ENCODE measurements at regions not wholly inside any gene's neighbourhood (a gene's known extent, or its start where the extent isn't known, plus 50 kb on each side); places are given as distances from the start of the nearest gene placed in this dataset.

- TF ChIP-seq CTCF (IDR thresholded peaks at IDR 0.05; ENCODE audit: low read depth, low read length, missing control alignments): no peak
- Histone ChIP-seq H3K4me3 (ENCODE audit: low read depth, low read length) (no peak overlapping the region), H3K36me3 (replicated peaks) (no peaks in the 10 kb centered on the region), H3K27me3 (replicated peaks) (no peaks in the 10 kb centered on the region), H3K27ac (no peak overlapping the region)
- in situ Hi-C loops (cut with HindIII; ENCODE audit: low pct_ligation_motif_present, low sequenced_read_pairs): no loop called here
- no peak for DNase-seq
Observed at GRCh38 chr6:167703781-167704180, 122.9 kb upstream of the AFDN start.

GRCh38 chr6:167704396-167704901 lies 122.3 kb upstream of the AFDN start:
- in situ Hi-C loops (cut with HindIII; ENCODE audit: low pct_ligation_motif_present, low sequenced_read_pairs): no loop called here
- TF ChIP-seq CTCF (IDR thresholded peaks at IDR 0.05; ENCODE audit: low read depth, low read length, missing control alignments): no peak
- no peaks in the 10 kb centered on the region for H3K27me3 ChIP-seq (replicated peaks)
- no peak overlapping the region for H3K27ac ChIP-seq
- H3K4me3 ChIP-seq (ENCODE audit: low read depth, low read length): no peak overlapping the region
- no peaks in the 10 kb centered on the region for H3K36me3 ChIP-seq (replicated peaks)
- DNase-seq: no peak

GRCh38 chr6:167705211-167705750 lies 121.4 kb upstream of the AFDN start:
- Histone ChIP-seq H3K27ac (no peak overlapping the region), H3K36me3 (replicated peaks) (no peaks in the 10 kb centered on the region), H3K27me3 (replicated peaks) (no peaks in the 10 kb centered on the region), H3K4me3 (ENCODE audit: low read depth, low read length) (no peak overlapping the region)
- DNase-seq: no peak
- in situ Hi-C loops (cut with HindIII; ENCODE audit: low pct_ligation_motif_present, low sequenced_read_pairs): no loop called here
- no peak for TF ChIP-seq CTCF (IDR thresholded peaks at IDR 0.05; ENCODE audit: low read depth, low read length, missing control alignments)

GRCh38 chr6:167706313-167707109 lies 120.2 kb upstream of the AFDN start:
- Histone ChIP-seq H3K27ac (no peak overlapping the region), H3K36me3 (replicated peaks) (no peaks in the 10 kb centered on the region), H3K4me3 (ENCODE audit: low read depth, low read length) (no peak overlapping the region), H3K27me3 (replicated peaks) (no peaks in the 10 kb centered on the region)
- no peak for TF ChIP-seq CTCF (IDR thresholded peaks at IDR 0.05; ENCODE audit: low read depth, low read length, missing control alignments)
- in situ Hi-C loops (cut with HindIII; ENCODE audit: low pct_ligation_motif_present, low sequenced_read_pairs): no loop called here
- no peak for DNase-seq

GRCh38 chr6:167707686-167708500 lies 118.8 kb upstream of the AFDN start:
- TF ChIP-seq CTCF (IDR thresholded peaks at IDR 0.05; ENCODE audit: low read depth, low read length, missing control alignments): no peak
- H3K27ac ChIP-seq: no peak overlapping the region
- H3K27me3 ChIP-seq (replicated peaks): no peaks in the 10 kb centered on the region
- in situ Hi-C loops (cut with HindIII; ENCODE audit: low pct_ligation_motif_present, low sequenced_read_pairs): no loop called here
- H3K36me3 ChIP-seq (replicated peaks): no peaks in the 10 kb centered on the region
- DNase-seq: no peak
- H3K4me3 ChIP-seq (ENCODE audit: low read depth, low read length): no peak overlapping the region
